ENCODE measurements at regions not wholly inside any gene's neighbourhood (a gene's known extent, or its start where the extent isn't known, plus 50 kb on each side); places are given as distances from the start of the nearest gene placed in this dataset.

DNA sequence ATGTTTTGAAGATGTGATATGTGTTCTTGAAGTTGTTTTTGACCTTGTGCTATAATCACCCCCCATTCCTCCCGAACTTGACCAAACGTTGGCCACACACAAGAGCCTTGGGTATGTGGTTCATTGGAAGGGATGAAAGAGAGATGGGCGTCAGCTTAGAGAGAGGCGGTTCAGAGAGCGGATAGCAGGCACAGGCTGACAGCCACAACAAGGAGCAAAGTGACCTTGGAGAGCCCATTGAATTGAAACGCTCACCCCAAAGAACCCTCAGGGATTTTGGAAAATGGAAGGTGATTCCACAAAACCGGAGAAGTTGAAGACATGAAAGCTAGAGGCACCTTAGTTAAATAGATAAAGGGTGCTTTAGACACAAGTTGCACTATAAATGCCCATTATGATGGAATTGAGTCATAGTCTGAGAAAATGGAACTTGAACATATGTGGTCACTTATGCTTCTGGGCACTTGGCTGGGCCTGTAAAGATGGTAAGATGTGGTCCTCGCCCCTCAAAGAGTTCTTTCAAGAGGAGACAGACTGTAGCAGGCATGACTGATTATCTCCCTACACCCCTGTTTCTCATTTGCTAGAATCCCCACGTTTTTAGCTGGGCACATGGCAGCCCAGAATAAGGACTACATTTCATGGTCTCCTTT lies 188.5 kb upstream of the HAAO start:
- Histone ChIP-seq H3K4me1 (ENCODE audit: control insufficient read depth, low read length) (peaks cover 8% of the 10 kb centered on the region), H3K4me2 (ENCODE audit: low read length) (no peak overlapping the region), H4K20me1 (ENCODE audit: control insufficient read depth, insufficient read depth, low read depth, low read length) (no peaks in the 10 kb centered on the region), H3K79me2 (ENCODE audit: control insufficient read depth, low read length) (no peaks in the 10 kb centered on the region), H3K27me3 (ENCODE audit: control insufficient read depth, low read length) (no peaks in the 10 kb centered on the region), H3K27ac (ENCODE audit: low read depth, low read length) (no peak overlapping the region), H3F3A (ENCODE audit: control insufficient read depth, insufficient read depth) (no peaks in the 10 kb centered on the region), H3K36me3 (ENCODE audit: control insufficient read depth, low read length) (no peaks in the 10 kb centered on the region), H3K9me2 (replicated peaks; ENCODE audit: control insufficient read depth, low read length) (no peaks in the 10 kb centered on the region), H3K9me3 (ENCODE audit: control insufficient read depth, insufficient read depth, low read length) (no peaks in the 10 kb centered on the region), H3K4me3 (ENCODE audit: low read length) (no peak overlapping the region)
- no peak for TF ChIP-seq EZH2phosphoT487 (IDR thresholded peaks at IDR 0.05; ENCODE audit: borderline replicate concordance, low read length)
- TF ChIP-seq, protein P1, sequence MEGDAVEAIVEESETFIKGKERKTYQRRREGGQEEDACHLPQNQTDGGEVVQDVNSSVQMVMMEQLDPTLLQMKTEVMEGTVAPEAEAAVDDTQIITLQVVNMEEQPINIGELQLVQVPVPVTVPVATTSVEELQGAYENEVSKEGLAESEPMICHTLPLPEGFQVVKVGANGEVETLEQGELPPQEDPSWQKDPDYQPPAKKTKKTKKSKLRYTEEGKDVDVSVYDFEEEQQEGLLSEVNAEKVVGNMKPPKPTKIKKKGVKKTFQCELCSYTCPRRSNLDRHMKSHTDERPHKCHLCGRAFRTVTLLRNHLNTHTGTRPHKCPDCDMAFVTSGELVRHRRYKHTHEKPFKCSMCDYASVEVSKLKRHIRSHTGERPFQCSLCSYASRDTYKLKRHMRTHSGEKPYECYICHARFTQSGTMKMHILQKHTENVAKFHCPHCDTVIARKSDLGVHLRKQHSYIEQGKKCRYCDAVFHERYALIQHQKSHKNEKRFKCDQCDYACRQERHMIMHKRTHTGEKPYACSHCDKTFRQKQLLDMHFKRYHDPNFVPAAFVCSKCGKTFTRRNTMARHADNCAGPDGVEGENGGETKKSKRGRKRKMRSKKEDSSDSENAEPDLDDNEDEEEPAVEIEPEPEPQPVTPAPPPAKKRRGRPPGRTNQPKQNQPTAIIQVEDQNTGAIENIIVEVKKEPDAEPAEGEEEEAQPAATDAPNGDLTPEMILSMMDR (IDR thresholded peaks at IDR 0.05; ENCODE audit: low read depth, low read length, poor library complexity, severe bottlenecking), result no peak

DNA sequence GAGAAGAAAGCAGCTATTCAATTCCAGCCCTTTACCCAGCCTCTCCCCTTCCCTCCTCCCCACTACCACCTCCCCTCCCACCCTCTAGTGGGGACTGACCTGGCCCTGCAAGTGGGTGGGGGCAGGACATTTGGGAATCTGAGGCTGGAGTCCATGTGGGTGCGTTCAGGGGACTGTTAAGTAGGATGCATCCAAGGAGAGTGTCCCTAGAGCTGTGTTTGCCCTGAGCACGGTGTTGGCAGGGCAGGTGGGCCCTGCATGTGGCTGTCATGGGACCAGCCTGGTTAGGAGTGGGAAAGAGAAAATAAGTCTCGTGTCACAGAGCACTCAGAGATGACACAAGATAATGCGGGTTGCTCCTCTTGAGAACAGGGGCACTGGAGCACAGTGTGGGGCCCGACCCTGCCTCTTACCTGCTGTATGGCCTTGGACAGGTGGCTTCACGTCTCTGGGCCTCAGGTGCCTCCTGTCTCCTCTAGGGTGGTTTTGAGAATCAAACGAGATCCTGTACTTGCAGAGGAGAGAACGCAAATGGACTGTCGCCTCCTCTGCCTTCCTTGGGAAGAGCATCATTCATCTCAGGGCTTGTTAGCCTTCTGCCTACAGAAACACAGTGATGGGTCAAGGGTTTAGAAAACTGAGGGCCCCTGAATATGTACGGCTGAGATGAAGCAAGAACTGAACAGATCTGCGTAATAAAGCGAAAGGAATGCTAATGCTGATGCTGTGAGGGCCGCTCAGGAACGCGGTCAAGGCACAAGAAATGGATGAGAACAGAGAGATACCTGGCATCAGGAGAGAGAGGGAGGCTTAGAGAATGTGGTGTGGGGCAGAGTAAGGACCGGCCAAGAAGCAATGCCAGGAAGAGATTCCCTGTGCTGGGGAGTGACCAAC lies 187.7 kb upstream of the HAAO start:
- Histone ChIP-seq H3K79me2 (ENCODE audit: control insufficient read depth, low read length) (no peaks in the 10 kb centered on the region), H3K36me3 (ENCODE audit: control insufficient read depth, low read length) (no peaks in the 10 kb centered on the region), H3K27ac (ENCODE audit: low read depth, low read length) (no peak overlapping the region), H4K20me1 (ENCODE audit: control insufficient read depth, insufficient read depth, low read depth, low read length) (no peaks in the 10 kb centered on the region), H3K9me3 (ENCODE audit: control insufficient read depth, insufficient read depth, low read length) (no peaks in the 10 kb centered on the region), H3K4me3 (ENCODE audit: low read length) (no peak overlapping the region), H3K4me2 (ENCODE audit: low read length) (no peak overlapping the region), H3F3A (ENCODE audit: control insufficient read depth, insufficient read depth) (no peaks in the 10 kb centered on the region), H3K4me1 (ENCODE audit: control insufficient read depth, low read length) (peaks cover 8% of the 10 kb centered on the region), H3K27me3 (ENCODE audit: control insufficient read depth, low read length) (no peaks in the 10 kb centered on the region), H3K9me2 (replicated peaks; ENCODE audit: control insufficient read depth, low read length) (no peaks in the 10 kb centered on the region)
- TF ChIP-seq, protein P1 (IDR thresholded peaks at IDR 0.05; ENCODE audit: low read depth, low read length, poor library complexity, severe bottlenecking), result no peak
- no peak for TF ChIP-seq EZH2phosphoT487 (IDR thresholded peaks at IDR 0.05; ENCODE audit: borderline replicate concordance, low read length)

DNA sequence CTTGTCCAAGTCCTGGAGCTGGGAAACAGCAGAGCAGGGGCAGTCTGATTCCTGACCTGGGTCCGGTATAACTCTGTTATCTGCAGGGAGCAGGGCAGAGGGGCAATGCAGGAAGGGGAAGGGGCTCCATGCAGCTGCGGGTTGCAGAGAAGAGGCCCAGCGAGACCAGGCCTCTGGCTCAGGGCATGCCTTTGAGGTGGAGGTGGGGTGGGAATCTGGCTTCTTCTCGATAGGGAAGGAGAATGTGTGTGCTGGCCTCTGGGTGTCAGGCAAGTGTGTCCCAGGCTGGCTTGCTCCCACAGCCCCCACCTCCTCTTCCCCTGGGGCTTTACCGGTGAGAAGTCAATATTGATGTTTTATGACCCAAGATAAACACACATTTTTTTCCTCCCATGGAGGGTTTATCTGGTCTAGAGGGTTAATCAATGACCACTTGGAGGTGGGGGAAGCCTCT lies 187.1 kb upstream of the HAAO start:
- no peaks in the 10 kb centered on the region for H3K27me3 ChIP-seq (ENCODE audit: control insufficient read depth, low read length)
- no peak overlapping the region for H3K4me3 ChIP-seq (ENCODE audit: low read length)
- no peaks in the 10 kb centered on the region for H4K20me1 ChIP-seq (ENCODE audit: control insufficient read depth, insufficient read depth, low read depth, low read length)
- peaks cover 11% of the 10 kb centered on the region for H3K4me1 ChIP-seq (ENCODE audit: control insufficient read depth, low read length)
- no peak overlapping the region for H3K4me2 ChIP-seq (ENCODE audit: low read length)
- no peaks in the 10 kb centered on the region for H3K9me3 ChIP-seq (ENCODE audit: control insufficient read depth, insufficient read depth, low read length)
- H3F3A ChIP-seq (ENCODE audit: control insufficient read depth, insufficient read depth), result no peaks in the 10 kb centered on the region
- H3K79me2 ChIP-seq (ENCODE audit: control insufficient read depth, low read length), result no peaks in the 10 kb centered on the region
- TF ChIP-seq, protein P1 (IDR thresholded peaks at IDR 0.05; ENCODE audit: low read depth, low read length, poor library complexity, severe bottlenecking), result no peak
- H3K27ac ChIP-seq (ENCODE audit: low read depth, low read length), result no peak overlapping the region
- no peaks in the 10 kb centered on the region for H3K9me2 ChIP-seq (replicated peaks; ENCODE audit: control insufficient read depth, low read length)
- H3K36me3 ChIP-seq (ENCODE audit: control insufficient read depth, low read length), result no peaks in the 10 kb centered on the region
